ENCODE measurements at regions not wholly inside any gene's neighbourhood (a gene's known extent, or its start where the extent isn't known, plus 50 kb on each side); places are given as distances from the start of the nearest gene placed in this dataset.

- no peak for TF ChIP-seq HMG20B (CRISPR knock-in tag; conservative IDR thresholded peaks at IDR 0.05)
- no peak for TF ChIP-seq GABPB1 (CRISPR knock-in tag; IDR thresholded peaks at IDR 0.05)
- TF ChIP-seq IRX3 (CRISPR knock-in tag; IDR thresholded peaks at IDR 0.05; ENCODE audit: borderline replicate concordance, low read depth), result no peak
- TF ChIP-seq BRF2 (CRISPR knock-in tag; IDR thresholded peaks at IDR 0.05), result no peak
- no peak for TF ChIP-seq CBFB (CRISPR knock-in tag; IDR thresholded peaks at IDR 0.05)
- TF ChIP-seq ZNF503 (CRISPR knock-in tag; IDR thresholded peaks at IDR 0.05), result no peak
- TF ChIP-seq ZIK1 (CRISPR knock-in tag; IDR thresholded peaks at IDR 0.05; ENCODE audit: borderline replicate concordance, low read depth), result no peak
- no peak for TF ChIP-seq ZFP90 (CRISPR knock-in tag; IDR thresholded peaks at IDR 0.05; ENCODE audit: borderline replicate concordance)
- no peak for TF ChIP-seq CBX2 (IDR thresholded peaks at IDR 0.05; ENCODE audit: low read depth, low read length)
- no peak for TF ChIP-seq CBX2 (CRISPR knock-in tag; IDR thresholded peaks at IDR 0.05; ENCODE audit: low read depth)
- TF ChIP-seq ZNF12 (CRISPR knock-in tag; IDR thresholded peaks at IDR 0.05), result no peak
- TF ChIP-seq PHF5A (CRISPR knock-in tag; IDR thresholded peaks at IDR 0.05; ENCODE audit: low read depth, unreplicated experiment), result no peak
- TF ChIP-seq ZBTB46 (CRISPR knock-in tag; IDR thresholded peaks at IDR 0.05; ENCODE audit: borderline replicate concordance), result no peak
Measured at GRCh38 chr13:48904668-48905290, 70.9 kb upstream of the FNDC3A start (continued).

Data from HepG2 (cell line).